Ishikawa (cell line): ENCODE measurements at regions not wholly inside any gene's neighbourhood (a gene's known extent, or its start where the extent isn't known, plus 50 kb on each side); places are given as distances from the start of the nearest gene placed in this dataset.

Source experiments
- CEBPB ChIP-seq: IDR thresholded peaks from 2 replicates; pipeline ENCODE4 v1.6.1; 2012
- CREB1 ChIP-seq: IDR thresholded peaks from 2 replicates; pipeline ENCODE4 v1.6.1; 2012; ENCODE audit warnings: low read depth
- EGR1 ChIP-seq: IDR thresholded peaks from 2 replicates; pipeline ENCODE4 v1.6.1; 2012
- EP300 ChIP-seq: IDR thresholded peaks from 2 replicates; pipeline ENCODE4 v1.6.1; 2012; ENCODE audit warnings: borderline replicate concordance
- FOXM1 ChIP-seq: IDR thresholded peaks from 2 replicates; pipeline ENCODE4 v1.6.1; 2012; ENCODE audit warnings: low read depth, borderline replicate concordance
- NFIC ChIP-seq: IDR thresholded peaks from 2 replicates; pipeline ENCODE4 v1.6.1; 2012
- RAD21 ChIP-seq: IDR thresholded peaks from 2 replicates; pipeline ENCODE4 v1.6.1; 2012; ENCODE audit warnings: low read depth
- TAF1 ChIP-seq: IDR thresholded peaks from 2 replicates; pipeline ENCODE4 v1.6.1; 2012; ENCODE audit warnings: low read depth, mild to moderate bottlenecking
- TCF12 ChIP-seq: IDR thresholded peaks from 2 replicates; pipeline ENCODE4 v1.6.1; 2012; ENCODE audit warnings: low read depth
- YY1 ChIP-seq: IDR thresholded peaks from 2 replicates; pipeline ENCODE4 v1.6.1; 2012; ENCODE audit warnings: low read depth
- ZBTB7A ChIP-seq: IDR thresholded peaks from 2 replicates; pipeline ENCODE4 v1.6.1; 2012; ENCODE audit warnings: low read depth
- TF ChIP-seq, protein P1 (sequence below): IDR thresholded peaks from 2 replicates; pipeline ENCODE4 v1.6.1; 2012; ENCODE audit warnings: low read depth, mild to moderate bottlenecking
- TF ChIP-seq, protein P2 (sequence below): IDR thresholded peaks from 2 replicates; pipeline ENCODE4 v1.6.1; 2012
- TF ChIP-seq, protein P3 (sequence below): IDR thresholded peaks from 2 replicates; pipeline ENCODE4 v1.6.1; 2012

DNA sequence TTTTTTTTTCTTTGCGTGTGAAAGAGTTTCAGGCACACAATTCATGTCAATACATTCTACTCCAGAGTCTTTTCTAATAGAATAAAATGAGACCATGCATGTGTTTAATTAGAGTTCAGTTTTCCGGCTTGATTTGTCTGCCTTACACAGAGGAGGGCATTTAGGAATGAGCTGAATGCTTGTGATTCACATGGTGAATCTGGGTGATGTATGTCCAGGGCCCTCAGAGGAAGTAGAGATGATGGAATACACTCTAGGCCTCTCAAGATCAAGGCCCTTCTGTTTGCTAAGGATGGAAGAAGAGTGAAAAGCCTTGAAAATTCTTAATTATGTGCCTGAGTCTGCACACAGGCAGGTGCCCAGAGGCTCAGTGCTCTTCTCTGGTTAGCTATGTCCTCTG is 71.0 kb upstream of the CYRIA start:
- TF ChIP-seq, protein P1, sequence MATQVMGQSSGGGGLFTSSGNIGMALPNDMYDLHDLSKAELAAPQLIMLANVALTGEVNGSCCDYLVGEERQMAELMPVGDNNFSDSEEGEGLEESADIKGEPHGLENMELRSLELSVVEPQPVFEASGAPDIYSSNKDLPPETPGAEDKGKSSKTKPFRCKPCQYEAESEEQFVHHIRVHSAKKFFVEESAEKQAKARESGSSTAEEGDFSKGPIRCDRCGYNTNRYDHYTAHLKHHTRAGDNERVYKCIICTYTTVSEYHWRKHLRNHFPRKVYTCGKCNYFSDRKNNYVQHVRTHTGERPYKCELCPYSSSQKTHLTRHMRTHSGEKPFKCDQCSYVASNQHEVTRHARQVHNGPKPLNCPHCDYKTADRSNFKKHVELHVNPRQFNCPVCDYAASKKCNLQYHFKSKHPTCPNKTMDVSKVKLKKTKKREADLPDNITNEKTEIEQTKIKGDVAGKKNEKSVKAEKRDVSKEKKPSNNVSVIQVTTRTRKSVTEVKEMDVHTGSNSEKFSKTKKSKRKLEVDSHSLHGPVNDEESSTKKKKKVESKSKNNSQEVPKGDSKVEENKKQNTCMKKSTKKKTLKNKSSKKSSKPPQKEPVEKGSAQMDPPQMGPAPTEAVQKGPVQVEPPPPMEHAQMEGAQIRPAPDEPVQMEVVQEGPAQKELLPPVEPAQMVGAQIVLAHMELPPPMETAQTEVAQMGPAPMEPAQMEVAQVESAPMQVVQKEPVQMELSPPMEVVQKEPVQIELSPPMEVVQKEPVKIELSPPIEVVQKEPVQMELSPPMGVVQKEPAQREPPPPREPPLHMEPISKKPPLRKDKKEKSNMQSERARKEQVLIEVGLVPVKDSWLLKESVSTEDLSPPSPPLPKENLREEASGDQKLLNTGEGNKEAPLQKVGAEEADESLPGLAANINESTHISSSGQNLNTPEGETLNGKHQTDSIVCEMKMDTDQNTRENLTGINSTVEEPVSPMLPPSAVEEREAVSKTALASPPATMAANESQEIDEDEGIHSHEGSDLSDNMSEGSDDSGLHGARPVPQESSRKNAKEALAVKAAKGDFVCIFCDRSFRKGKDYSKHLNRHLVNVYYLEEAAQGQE, result no peak
- TF ChIP-seq, protein P2, sequence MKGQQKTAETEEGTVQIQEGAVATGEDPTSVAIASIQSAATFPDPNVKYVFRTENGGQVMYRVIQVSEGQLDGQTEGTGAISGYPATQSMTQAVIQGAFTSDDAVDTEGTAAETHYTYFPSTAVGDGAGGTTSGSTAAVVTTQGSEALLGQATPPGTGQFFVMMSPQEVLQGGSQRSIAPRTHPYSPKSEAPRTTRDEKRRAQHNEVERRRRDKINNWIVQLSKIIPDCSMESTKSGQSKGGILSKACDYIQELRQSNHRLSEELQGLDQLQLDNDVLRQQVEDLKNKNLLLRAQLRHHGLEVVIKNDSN, result no peak
- TF ChIP-seq EGR1 (no peak), CREB1 (no peak), NFIC (no peak), FOXM1 (no peak), EP300 (no peak), TCF12 (no peak), RAD21 (no peak), YY1 (no peak), CEBPB (no peak), ZBTB7A (no peak), TAF1 (no peak)
- TF ChIP-seq, protein P3, sequence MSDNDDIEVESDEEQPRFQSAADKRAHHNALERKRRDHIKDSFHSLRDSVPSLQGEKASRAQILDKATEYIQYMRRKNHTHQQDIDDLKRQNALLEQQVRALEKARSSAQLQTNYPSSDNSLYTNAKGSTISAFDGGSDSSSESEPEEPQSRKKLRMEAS, result no peak
